ENCODE measurements at regions not wholly inside any gene's neighbourhood (a gene's known extent, or its start where the extent isn't known, plus 50 kb on each side); places are given as distances from the start of the nearest gene placed in this dataset.
"Not testable (repeated sequence)": the region's sequence is repeated elsewhere in the genome, so short reads cannot be mapped to it uniquely, and the experiment has no call there.

GRCh38 chr5:92364986-92365550, 982.0 kb upstream of the ARRDC3 start:
- Mint-ChIP-seq H3K27me3 (no peaks in the 10 kb centered on the region), H3K9me3 (peaks cover 2% of the 10 kb centered on the region), H3K27ac (no peak overlapping the region), H3K4me1 (no peaks in the 10 kb centered on the region), H3K36me3 (ENCODE audit: low read depth) (no peaks in the 10 kb centered on the region), H3K4me3 (no peak overlapping the region)
- no peak for DNase-seq
- POLR2A ChIA-PET = no interaction called here
- CTCF ChIA-PET = no interaction called here

GRCh38 chr5:92353107-92354030, 970.3 kb upstream of the ARRDC3 start:
- H3K27me3 Mint-ChIP-seq = no peaks in the 10 kb centered on the region
- no peaks in the 10 kb centered on the region for H3K36me3 Mint-ChIP-seq (ENCODE audit: low read depth)
- peaks cover 9% of the 10 kb centered on the region for H3K9me3 Mint-ChIP-seq
- H3K27ac Mint-ChIP-seq = no peak overlapping the region
- no peak overlapping the region for H3K4me3 Mint-ChIP-seq
- ChIA-PET POLR2A (no interaction called here), CTCF (no interaction called here)
- H3K4me1 Mint-ChIP-seq = no peaks in the 10 kb centered on the region
- no peak for DNase-seq

GRCh38 chr5:92337772-92338234, 954.7 kb upstream of the ARRDC3 start:
- H3K36me3 Mint-ChIP-seq (ENCODE audit: low read depth) = no peaks in the 10 kb centered on the region
- H3K4me1 Mint-ChIP-seq = no peaks in the 10 kb centered on the region
- no peak overlapping the region for H3K27ac Mint-ChIP-seq
- H3K27me3 Mint-ChIP-seq = no peaks in the 10 kb centered on the region
- CTCF ChIA-PET = no interaction called here
- POLR2A ChIA-PET = no interaction called here
- H3K4me3 Mint-ChIP-seq = no peak overlapping the region
- no peak for DNase-seq
- peaks cover 4% of the 10 kb centered on the region for H3K9me3 Mint-ChIP-seq

- no peaks in the 10 kb centered on the region for H3K27me3 Mint-ChIP-seq
- DNase-seq = no peak
- no peak overlapping the region for H3K4me3 Mint-ChIP-seq
- H3K4me1 Mint-ChIP-seq = no peaks in the 10 kb centered on the region
- peaks cover 4% of the 10 kb centered on the region for H3K9me3 Mint-ChIP-seq
- ChIA-PET CTCF (no interaction called here), POLR2A (no interaction called here)
- H3K36me3 Mint-ChIP-seq (ENCODE audit: low read depth) = no peaks in the 10 kb centered on the region
- H3K27ac Mint-ChIP-seq = no peak overlapping the region
Observed at GRCh38 chr5:92332039-92332438, 948.9 kb upstream of the ARRDC3 start.

- H3K36me3 Mint-ChIP-seq (ENCODE audit: low read depth) = no peaks in the 10 kb centered on the region
- no peak overlapping the region for H3K27ac Mint-ChIP-seq
- no peaks in the 10 kb centered on the region for H3K9me3 Mint-ChIP-seq
- CTCF ChIA-PET = no interaction called here
- H3K27me3 Mint-ChIP-seq = no peaks in the 10 kb centered on the region
- DNase-seq = no peak
- no peaks in the 10 kb centered on the region for H3K4me1 Mint-ChIP-seq
- POLR2A ChIA-PET = no interaction called here
- no peak overlapping the region for H3K4me3 Mint-ChIP-seq
Observed at GRCh38 chr5:92330365-92330764, 947.2 kb upstream of the ARRDC3 start.

- no peaks in the 10 kb centered on the region for H3K36me3 Mint-ChIP-seq (ENCODE audit: low read depth)
- H3K4me1 Mint-ChIP-seq = no peaks in the 10 kb centered on the region
- H3K27me3 Mint-ChIP-seq = no peaks in the 10 kb centered on the region
- ChIA-PET CTCF (no interaction called here), POLR2A (no interaction called here)
- H3K27ac Mint-ChIP-seq = no peak overlapping the region
- no peaks in the 10 kb centered on the region for H3K9me3 Mint-ChIP-seq
- DNase-seq = no peak
- H3K4me3 Mint-ChIP-seq = no peak overlapping the region
Observed at GRCh38 chr5:92329759-92330158, 946.6 kb upstream of the ARRDC3 start.

- no peak overlapping the region for H3K27ac Mint-ChIP-seq
- no peaks in the 10 kb centered on the region for H3K9me3 Mint-ChIP-seq
- DNase-seq = no peak
- H3K4me1 Mint-ChIP-seq = no peaks in the 10 kb centered on the region
- H3K27me3 Mint-ChIP-seq = no peaks in the 10 kb centered on the region
- no peak overlapping the region for H3K4me3 Mint-ChIP-seq
- no peaks in the 10 kb centered on the region for H3K36me3 Mint-ChIP-seq (ENCODE audit: low read depth)
- ChIA-PET CTCF (no interaction called here), POLR2A (no interaction called here)
Observed at GRCh38 chr5:92328584-92329259, 945.6 kb upstream of the ARRDC3 start.

- no peaks in the 10 kb centered on the region for H3K27me3 Mint-ChIP-seq
- POLR2A ChIA-PET = no interaction called here
Observed at GRCh38 chr5:92320446-92320845, 937.3 kb upstream of the ARRDC3 start.

GRCh38 chr5:92313385-92313784, 930.3 kb upstream of the ARRDC3 start:
- Mint-ChIP-seq H3K9me3 (no peaks in the 10 kb centered on the region), H3K4me1 (no peaks in the 10 kb centered on the region), H3K36me3 (ENCODE audit: low read depth) (no peaks in the 10 kb centered on the region), H3K27ac (no peak overlapping the region), H3K4me3 (no peak overlapping the region), H3K27me3 (no peaks in the 10 kb centered on the region)
- DNase-seq = no peak
- POLR2A ChIA-PET = no interaction called here
- CTCF ChIA-PET = no interaction called here

More at GRCh38 chr5:92320446-92320845, 937.3 kb upstream of the ARRDC3 start:
- H3K4me3 Mint-ChIP-seq = no peak overlapping the region
- H3K36me3 Mint-ChIP-seq (ENCODE audit: low read depth) = no peaks in the 10 kb centered on the region
- H3K9me3 Mint-ChIP-seq = no peaks in the 10 kb centered on the region
- CTCF ChIA-PET = no interaction called here
- no peak overlapping the region for H3K27ac Mint-ChIP-seq
- no peaks in the 10 kb centered on the region for H3K4me1 Mint-ChIP-seq
- DNase-seq = no peak

GRCh38 chr5:92309336-92309991, 926.3 kb upstream of the ARRDC3 start:
- no peaks in the 10 kb centered on the region for H3K36me3 Mint-ChIP-seq (ENCODE audit: low read depth)
- POLR2A ChIA-PET = no interaction called here
- CTCF ChIA-PET = no interaction called here
- no peak overlapping the region for H3K27ac Mint-ChIP-seq
- DNase-seq = no peak
- no peaks in the 10 kb centered on the region for H3K4me1 Mint-ChIP-seq
- H3K4me3 Mint-ChIP-seq = no peak overlapping the region
- H3K9me3 Mint-ChIP-seq = no peaks in the 10 kb centered on the region
- no peaks in the 10 kb centered on the region for H3K27me3 Mint-ChIP-seq

- Mint-ChIP-seq H3K4me3 (no peak overlapping the region), H3K36me3 (ENCODE audit: low read depth) (no peaks in the 10 kb centered on the region), H3K27ac (no peak overlapping the region), H3K27me3 (no peaks in the 10 kb centered on the region), H3K4me1 (no peaks in the 10 kb centered on the region), H3K9me3 (no peaks in the 10 kb centered on the region)
- CTCF ChIA-PET = no interaction called here
- DNase-seq = no peak
- POLR2A ChIA-PET = no interaction called here
Observed at GRCh38 chr5:92308679-92309078, 925.6 kb upstream of the ARRDC3 start.

GRCh38 chr5:92302356-92302755, 919.2 kb upstream of the ARRDC3 start:
- H3K27me3 Mint-ChIP-seq; POLR2A ChIA-PET; DNase-seq; H3K4me1 Mint-ChIP-seq; CTCF ChIA-PET; H3K9me3 Mint-ChIP-seq; H3K4me3 Mint-ChIP-seq; H3K27ac Mint-ChIP-seq; H3K36me3 Mint-ChIP-seq (ENCODE audit: low read depth): not testable (repeated sequence)

- ChIA-PET CTCF (no interaction called here), POLR2A (no interaction called here)
- no peaks in the 10 kb centered on the region for H3K36me3 Mint-ChIP-seq (ENCODE audit: low read depth)
- H3K9me3 Mint-ChIP-seq = peaks cover 18% of the 10 kb centered on the region
- no peak overlapping the region for H3K4me3 Mint-ChIP-seq
- DNase-seq = no peak
- H3K4me1 Mint-ChIP-seq = no peaks in the 10 kb centered on the region
- H3K27me3 Mint-ChIP-seq = no peaks in the 10 kb centered on the region
- no peak overlapping the region for H3K27ac Mint-ChIP-seq
Observed at GRCh38 chr5:92283521-92283920, 900.4 kb upstream of the ARRDC3 start.
